Endothelial cell of umbilical vein (primary cell): ENCODE measurements at regions not wholly inside any gene's neighbourhood (a gene's known extent, or its start where the extent isn't known, plus 50 kb on each side); places are given as distances from the start of the nearest gene placed in this dataset.

ENCODE experiments used
- BruUV-seq: library from RNA; stranded (reverse); fragments of 400-500 nt; replicated peaks from 2 replicates; lab custom pipeline; 2021; lab: Mats Ljungman, UMichigan
- CTCF ChIA-PET: fragments of 300-600, 350-600 bp; sonication (Branson Sonifier 250); formaldehyde crosslinking; loops from one replicate; lab custom pipeline; 2021; ENCODE audit warnings: antibody characterized with exemption, inconsistent platforms; lab: Charles Lee
- POLR2A ChIA-PET: fragments of 300-600, 350-600 bp; sonication (Branson Sonifier 250); formaldehyde crosslinking; loops from one replicate; lab custom pipeline; 2021; ENCODE audit warnings: antibody characterized with exemption, inconsistent platforms; lab: Charles Lee
- DNase-seq: peaks from one replicate; pipeline ENCODE4 v3.0.0-alpha.2; 2011; ENCODE audit warnings: low read depth, low spot score
- FAIRE-seq: peaks from 2 replicates; lab custom pipeline; 2011; peaks lifted over from hg19 to GRCh38; lab: Jason Lieb, UNC
- H2AFZ ChIP-seq: 2 replicates; pipeline ENCODE4 v1.6.0; 2012; ENCODE audit warnings: low read depth, low read length, control low read depth, inconsistent platforms
- H3K27ac ChIP-seq: 2 replicates; pipeline ENCODE4 v1.5.1; 2011; ENCODE audit warnings: low read depth, mild to moderate bottlenecking, control low read depth, low read length, moderate library complexity; ENCODE audit not compliant: insufficient read depth
- H3K27me3 ChIP-seq, 2 experiments: 2 replicates each; pipeline versions ENCODE4 v1.6.0 to v1.6.1; 2011; ENCODE audit warnings: low read length in 2 of 2, mixed read lengths in 1 of 2; ENCODE audit not compliant: control insufficient read depth in 2 of 2, insufficient read depth in 2 of 2
- H3K36me3 ChIP-seq, 2 experiments: 2 replicates in 1 of 2; 3 replicates in 1 of 2; pipeline ENCODE4 v1.5.1; 2011; ENCODE audit warnings: low read length in 2 of 2, mild to moderate bottlenecking in 1 of 2, moderate library complexity in 1 of 2; ENCODE audit not compliant: control insufficient read depth in 2 of 2, insufficient read depth in 2 of 2; ENCODE audit errors: extremely low read depth in 1 of 2
- H3K4me1 ChIP-seq: 3 replicates; pipeline ENCODE4 v1.5.1; 2011; ENCODE audit warnings: mild to moderate bottlenecking, low read length; ENCODE audit not compliant: control insufficient read depth, insufficient read depth; ENCODE audit errors: extremely low read depth
- H3K4me2 ChIP-seq: 2 replicates; pipeline ENCODE4 v1.6.1; 2011; ENCODE audit warnings: low read length, control low read depth, mixed read lengths; ENCODE audit not compliant: insufficient read depth
- H3K4me3 ChIP-seq, 3 experiments: fragments of 200-600 bp in 1 of 3; sonication (generic), shearing (Covaris generic) in 1 of 3; replicated peaks in 1 of 3; 2 replicates each; pipeline ENCODE4 v1.5.1; 2011 to 2016; ENCODE audit warnings: control low read depth in 3 of 3, low read length in 3 of 3, mild to moderate bottlenecking in 2 of 3, inconsistent platforms in 1 of 3, low read depth in 1 of 3, moderate library complexity in 1 of 3; ENCODE audit not compliant: insufficient read depth in 1 of 3
- H3K79me2 ChIP-seq: 2 replicates; pipeline ENCODE4 v1.6.0; 2012; ENCODE audit warnings: low read length, inconsistent platforms; ENCODE audit not compliant: control insufficient read depth, insufficient read depth
- H3K9ac ChIP-seq: replicated peaks from 2 replicates; pipeline ENCODE3; 2011; ENCODE audit warnings: low read length, control low read depth; ENCODE audit not compliant: insufficient read depth; ENCODE audit errors: extremely low read depth
- H3K9me1 ChIP-seq: replicated peaks from 3 replicates; pipeline ENCODE4 v1.6.0; 2011; ENCODE audit warnings: mild to moderate bottlenecking, low read length; ENCODE audit not compliant: control insufficient read depth, insufficient read depth; ENCODE audit errors: extremely low read depth
- H3K9me3 ChIP-seq: replicated peaks from 2 replicates; pipeline ENCODE4 v1.5.1; 2012; ENCODE audit warnings: low read length, inconsistent platforms; ENCODE audit not compliant: control insufficient read depth, insufficient read depth
- H4K20me1 ChIP-seq: replicated peaks from 2 replicates; pipeline ENCODE3; 2011; ENCODE audit warnings: mild to moderate bottlenecking, low read length; ENCODE audit not compliant: control insufficient read depth, insufficient read depth; ENCODE audit errors: extremely low read depth
- EZH2 ChIP-seq: IDR thresholded peaks from 2 replicates; pipeline ENCODE4 v1.6.1; 2012; ENCODE audit warnings: borderline replicate concordance, low read depth, mild to moderate bottlenecking, moderate library complexity, low read length, inconsistent platforms; ENCODE audit not compliant: severe bottlenecking
- FOS ChIP-seq: IDR thresholded peaks from 2 replicates; pipeline ENCODE4 v1.6.1; 2011; ENCODE audit warnings: mild to moderate bottlenecking, low read length, moderate library complexity, borderline replicate concordance; ENCODE audit not compliant: insufficient read depth
- GATA2 ChIP-seq: IDR thresholded peaks from 2 replicates; pipeline ENCODE4 v1.7.0; 2011; ENCODE audit warnings: low read depth, mild to moderate bottlenecking, moderate library complexity, mixed read lengths, low read length; ENCODE audit not compliant: insufficient read length, insufficient read depth
- JUN ChIP-seq: IDR thresholded peaks from 2 replicates; pipeline ENCODE4 v1.6.1; 2011; ENCODE audit warnings: borderline replicate concordance, low read depth; ENCODE audit not compliant: insufficient read length, insufficient read depth
- MYC ChIP-seq: IDR thresholded peaks from one replicate; pipeline ENCODE4 v1.6.1; 2011; ENCODE audit warnings: mild to moderate bottlenecking, low read depth, low read length
- POLR2A ChIP-seq: IDR thresholded peaks from 2 replicates; pipeline ENCODE4 v1.6.1; 2012; ENCODE audit warnings: low read depth, mild to moderate bottlenecking, control low read depth, low read length
- POLR2AphosphoS5 ChIP-seq: IDR thresholded peaks from 2 replicates; pipeline ENCODE4 v1.6.1; 2012; ENCODE audit warnings: low read depth, mild to moderate bottlenecking, control low read depth, low read length, moderate library complexity; ENCODE audit not compliant: insufficient read depth
- dilution Hi-C: fragments of 300-500 bp; cut with MboI; formaldehyde crosslinking; loops from one replicate; pipeline ENCODE4 v1.15.0; 2019; ENCODE audit warnings: low sequenced_read_pairs; ENCODE audit not compliant: extremely low pct_ligation_motif_present
- intact Hi-C: fragments of 100-400 bp; cut with micrococcal nuclease; formaldehyde crosslinking; loops from one replicate; pipeline ENCODE4 v1.10.0; 2022
- TF ChIP-seq, protein P1 (sequence below), 2 donors: IDR thresholded peaks; 1 replicate in 1 of 2; 2 replicates in 1 of 2; pipeline ENCODE4 v1.5.1; 2011; ENCODE audit warnings: low read length in 2 of 2, mild to moderate bottlenecking in 2 of 2, moderate library complexity in 2 of 2, control low read depth in 1 of 2, inconsistent platforms in 1 of 2, low read depth in 1 of 2; ENCODE audit not compliant: insufficient read depth in 1 of 2; ENCODE audit errors: extremely low read depth in 1 of 2
- TF ChIP-seq, protein P2 (sequence below): IDR thresholded peaks from 2 replicates; pipeline ENCODE4 v1.6.1; 2011; ENCODE audit not compliant: insufficient read depth, insufficient read length

- POLR2A ChIA-PET = no interaction called here
- Histone ChIP-seq H3K36me3 (no peaks in the 10 kb centered on the region), H3K4me2 (no peak overlapping the region), H3K4me3 (no peak overlapping the region), H3K9me3 (no peaks in the 10 kb centered on the region), H3K9me1 (no peaks in the 10 kb centered on the region), H4K20me1 (no peaks in the 10 kb centered on the region), H3K27me3 (peaks cover 20 to 28% of the 10 kb centered on the region in 2 experiments), H3K79me2 (no peaks in the 10 kb centered on the region), H2AFZ (no peak overlapping the region), H3K4me1 (no peaks in the 10 kb centered on the region), H3K27ac (no peak overlapping the region), H3K9ac (no peak overlapping the region)
- dilution Hi-C loops (no loop called here), intact Hi-C loops (loop anchor here (10.0 kb wide), 1 partner anchor 135 kb away; no protein-coding TSS in a partner anchor)
- CTCF ChIA-PET = interaction anchor here (0.6 kb wide), 1 partner anchor 268 kb away, joined by 3 read pairs; no protein-coding TSS in a partner anchor
- no TSS peak for BruUV-seq
- FAIRE-seq (no peak), DNase-seq (no peak)
- TF ChIP-seq, protein P1, sequence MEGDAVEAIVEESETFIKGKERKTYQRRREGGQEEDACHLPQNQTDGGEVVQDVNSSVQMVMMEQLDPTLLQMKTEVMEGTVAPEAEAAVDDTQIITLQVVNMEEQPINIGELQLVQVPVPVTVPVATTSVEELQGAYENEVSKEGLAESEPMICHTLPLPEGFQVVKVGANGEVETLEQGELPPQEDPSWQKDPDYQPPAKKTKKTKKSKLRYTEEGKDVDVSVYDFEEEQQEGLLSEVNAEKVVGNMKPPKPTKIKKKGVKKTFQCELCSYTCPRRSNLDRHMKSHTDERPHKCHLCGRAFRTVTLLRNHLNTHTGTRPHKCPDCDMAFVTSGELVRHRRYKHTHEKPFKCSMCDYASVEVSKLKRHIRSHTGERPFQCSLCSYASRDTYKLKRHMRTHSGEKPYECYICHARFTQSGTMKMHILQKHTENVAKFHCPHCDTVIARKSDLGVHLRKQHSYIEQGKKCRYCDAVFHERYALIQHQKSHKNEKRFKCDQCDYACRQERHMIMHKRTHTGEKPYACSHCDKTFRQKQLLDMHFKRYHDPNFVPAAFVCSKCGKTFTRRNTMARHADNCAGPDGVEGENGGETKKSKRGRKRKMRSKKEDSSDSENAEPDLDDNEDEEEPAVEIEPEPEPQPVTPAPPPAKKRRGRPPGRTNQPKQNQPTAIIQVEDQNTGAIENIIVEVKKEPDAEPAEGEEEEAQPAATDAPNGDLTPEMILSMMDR (IDR thresholded peaks at IDR 0.05; ENCODE audit: extremely low read depth in 1 of 2, insufficient read depth in 1 of 2, low read depth in 1 of 2, low read length in 2 of 2) = no peak
- no peak for TF ChIP-seq FOS
- TF ChIP-seq POLR2A = no peak
- no peak for TF ChIP-seq EZH2
- no peak for TF ChIP-seq MYC
- TF ChIP-seq, protein P2, sequence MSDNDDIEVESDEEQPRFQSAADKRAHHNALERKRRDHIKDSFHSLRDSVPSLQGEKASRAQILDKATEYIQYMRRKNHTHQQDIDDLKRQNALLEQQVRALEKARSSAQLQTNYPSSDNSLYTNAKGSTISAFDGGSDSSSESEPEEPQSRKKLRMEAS = no peak
- TF ChIP-seq POLR2AphosphoS5 = no peak
- no peak for TF ChIP-seq JUN
- TF ChIP-seq GATA2 = no peak
Observed at GRCh38 chr5:71789746-71790145, 70.7 kb downstream of the CARTPT start.
